Transverse colon (tissue), 4 donors: ENCODE measurements at regions not wholly inside any gene's neighbourhood (a gene's known extent, or its start where the extent isn't known, plus 50 kb on each side); places are given as distances from the start of the nearest gene placed in this dataset.

Source experiments
- DNase-seq: peaks from one replicate; pipeline ENCODE4 v3.0.0-alpha.2; 2019
- H3K27ac ChIP-seq, 4 donors: fragments of 200-600 bp; sonication (generic); 2 replicates each; pipeline ENCODE4 v1.5.1; 2016 to 2018; ENCODE audit warnings: inconsistent platforms in 4 of 4
- H3K27me3 ChIP-seq: fragments of 200-600 bp; sonication (generic); 2 replicates; pipeline ENCODE4 v1.5.1; 2017; ENCODE audit warnings: inconsistent platforms
- H3K36me3 ChIP-seq, 4 donors: fragments of 200-600 bp; sonication (generic); 2 replicates each; pipeline ENCODE4 v1.5.1; 2017 to 2019; ENCODE audit warnings: inconsistent platforms in 4 of 4
- H3K4me1 ChIP-seq, 4 donors: fragments of 200-600 bp; sonication (generic); 2 replicates each; pipeline ENCODE4 v1.5.1; 2017 to 2020; ENCODE audit warnings: inconsistent platforms in 4 of 4
- H3K4me3 ChIP-seq, 4 donors: fragments of 200-600 bp; sonication (generic); 1 replicate in 1 of 4; 2 replicates in 3 of 4; pipeline versions ENCODE4 v1.5.1 to v1.6.1; 2017 to 2019; ENCODE audit warnings: inconsistent platforms in 4 of 4
- H3K9me3 ChIP-seq, 2 donors: fragments of 200-600 bp; sonication (generic); 2 replicates each; pipeline ENCODE4 v1.5.1; 2017 to 2019; ENCODE audit warnings: inconsistent platforms in 2 of 2
- EP300 ChIP-seq: sonication (generic); formaldehyde crosslinking; IDR thresholded peaks from one replicate; pipeline ENCODE4 v1.6.1; 2017; ENCODE audit warnings: antibody characterized with exemption, low read depth
- POLR2A ChIP-seq: fragments of 450-650 bp; IDR thresholded peaks from one replicate; pipeline ENCODE4 v1.6.1; 2016; ENCODE audit warnings: antibody characterized with exemption, mild to moderate bottlenecking, moderate library complexity
- POLR2AphosphoS5 ChIP-seq, 3 donors: sonication (generic); formaldehyde crosslinking; IDR thresholded peaks; one replicate each; pipeline ENCODE4 v1.6.1; 2016; ENCODE audit warnings: antibody characterized with exemption in 3 of 3
- WGBS, 2 donors: methylation state at CpG; one replicate each; pipeline ENCODE4 v1.1.5; 2018; ENCODE audit warnings: low coverage in 1 of 2; 5-methylcytosine and 5-hydroxymethylcytosine counted together
- in situ Hi-C, 4 donors: fragments of 200-750 bp; cut with MboI; loops; one replicate each; pipeline versions ENCODE4 v1.15.0 to v1.15.1; 2017; ENCODE audit warnings: low sequenced_read_pairs in 3 of 4, low pct_ligation_motif_present in 1 of 4, low pct_unique_long_range_greater_than_20kb in 1 of 4
- intact Hi-C: fragments of 100-400 bp; cut with DNase I; formaldehyde crosslinking; loops from one replicate; pipeline ENCODE4 v1.15.1; 2023; ENCODE audit warnings: low total_unique reads
- TF ChIP-seq, protein P1 (sequence below), 5 experiments: fragments of 200-600 bp in 3 of 5; fragments of 450-650 bp in 2 of 5; sonication (generic) in 3 of 5; IDR thresholded peaks; 1 replicate in 2 of 5; 2 replicates in 3 of 5; pipeline ENCODE4 v1.5.1; 2016 to 2017; ENCODE audit warnings: antibody characterized with exemption in 5 of 5, inconsistent platforms in 3 of 5, mild to moderate bottlenecking in 2 of 5, moderate library complexity in 1 of 5

DNA sequence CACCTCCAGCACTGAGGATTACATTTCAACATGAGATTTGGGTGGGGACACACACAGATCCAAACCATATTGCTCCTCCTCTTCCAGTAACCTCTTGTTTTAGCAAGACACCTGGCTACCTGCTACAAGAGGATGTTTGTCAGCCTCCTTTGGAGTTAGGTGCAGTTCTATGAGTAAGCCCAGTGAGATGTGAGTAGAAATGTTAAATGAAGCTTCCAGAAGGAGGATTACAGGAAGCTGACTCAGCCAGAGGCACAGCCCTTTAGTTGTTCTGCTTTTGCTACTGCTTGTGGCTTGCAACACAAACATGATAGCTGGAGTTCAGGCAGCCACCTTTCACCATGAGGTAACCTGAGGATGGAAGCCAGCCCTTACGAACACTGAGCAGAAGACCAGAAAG lies 382.7 kb upstream of the RNF32 start:
- intact Hi-C loops (no loop called here), in situ Hi-C loops (loop anchor here in 1 of 4 donors (25.0 kb wide), 1 partner anchor 104 kb away; no protein-coding TSS in a partner anchor)
- Histone ChIP-seq H3K4me3 (no peak overlapping the region), H3K36me3 (no peaks in the 10 kb centered on the region), H3K4me1 (no peaks in the 10 kb centered on the region), H3K27ac (no peak overlapping the region), H3K27me3 (no peaks in the 10 kb centered on the region), H3K9me3 (no peaks in the 10 kb centered on the region)
- 93% methylated on average over 1 of the region's 1 CpG; no CpG with 5 or more reads in 1 of the 2 donors for WGBS, 2 donors
- no peak for DNase-seq
- no peak for TF ChIP-seq EP300
- TF ChIP-seq, protein P1, sequence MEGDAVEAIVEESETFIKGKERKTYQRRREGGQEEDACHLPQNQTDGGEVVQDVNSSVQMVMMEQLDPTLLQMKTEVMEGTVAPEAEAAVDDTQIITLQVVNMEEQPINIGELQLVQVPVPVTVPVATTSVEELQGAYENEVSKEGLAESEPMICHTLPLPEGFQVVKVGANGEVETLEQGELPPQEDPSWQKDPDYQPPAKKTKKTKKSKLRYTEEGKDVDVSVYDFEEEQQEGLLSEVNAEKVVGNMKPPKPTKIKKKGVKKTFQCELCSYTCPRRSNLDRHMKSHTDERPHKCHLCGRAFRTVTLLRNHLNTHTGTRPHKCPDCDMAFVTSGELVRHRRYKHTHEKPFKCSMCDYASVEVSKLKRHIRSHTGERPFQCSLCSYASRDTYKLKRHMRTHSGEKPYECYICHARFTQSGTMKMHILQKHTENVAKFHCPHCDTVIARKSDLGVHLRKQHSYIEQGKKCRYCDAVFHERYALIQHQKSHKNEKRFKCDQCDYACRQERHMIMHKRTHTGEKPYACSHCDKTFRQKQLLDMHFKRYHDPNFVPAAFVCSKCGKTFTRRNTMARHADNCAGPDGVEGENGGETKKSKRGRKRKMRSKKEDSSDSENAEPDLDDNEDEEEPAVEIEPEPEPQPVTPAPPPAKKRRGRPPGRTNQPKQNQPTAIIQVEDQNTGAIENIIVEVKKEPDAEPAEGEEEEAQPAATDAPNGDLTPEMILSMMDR (IDR thresholded peaks at IDR 0.05): no peak
- TF ChIP-seq POLR2A: no peak
- no peak for TF ChIP-seq POLR2AphosphoS5 (IDR thresholded peaks at IDR 0.05)

GRCh38 chr7:156255635-156256034 lies 384.9 kb upstream of the RNF32 start:
- no peak for TF ChIP-seq POLR2AphosphoS5 (IDR thresholded peaks at IDR 0.05)
- TF ChIP-seq, protein P1 (IDR thresholded peaks at IDR 0.05): no peak

DNA sequence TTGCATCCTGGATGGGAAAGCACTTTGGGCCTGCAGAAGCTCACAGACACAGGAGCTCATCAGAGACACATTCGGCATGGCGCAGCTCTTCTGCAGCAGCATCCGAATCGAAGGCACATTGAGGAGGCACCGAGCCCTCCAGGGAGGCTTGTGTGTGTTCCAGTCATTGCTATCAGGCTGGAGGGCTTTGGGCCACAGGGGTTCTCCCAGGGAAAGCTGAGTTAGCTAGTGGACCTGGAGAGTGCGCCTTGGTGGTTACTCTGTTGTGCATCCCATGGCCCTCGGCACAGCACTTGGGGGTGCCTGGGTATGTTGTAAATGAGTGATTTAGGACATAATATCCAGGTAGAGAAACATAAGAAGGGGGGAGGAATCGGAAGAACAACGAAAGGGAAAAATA lies 388.7 kb upstream of the RNF32 start:
- DNase-seq: no peak
- H3K27ac ChIP-seq: no peak overlapping the region
- no peak overlapping the region for H3K4me3 ChIP-seq
- WGBS, 2 donors: 82 to 84% methylated on average over 3 to 9 of the region's 9 CpGs
- no peak for TF ChIP-seq EP300
- in situ Hi-C loops: loop anchor here in 1 of 4 donors (25.0 kb wide), 1 partner anchor 110 kb away; no protein-coding TSS in a partner anchor
- no peaks in the 10 kb centered on the region for H3K27me3 ChIP-seq
- H3K9me3 ChIP-seq: no peaks in the 10 kb centered on the region
- H3K36me3 ChIP-seq: no peaks in the 10 kb centered on the region
- H3K4me1 ChIP-seq: no peaks in the 10 kb centered on the region
- intact Hi-C loops: no loop called here

More at GRCh38 chr7:156255635-156256034, 384.9 kb upstream of the RNF32 start:
- no peak overlapping the region for H3K4me3 ChIP-seq
- H3K36me3 ChIP-seq: no peaks in the 10 kb centered on the region
- no peak for DNase-seq
- 82 to 89% methylated on average over 5 of the region's 5 CpGs for WGBS, 2 donors
- H3K4me1 ChIP-seq: no peaks in the 10 kb centered on the region
- intact Hi-C loops: no loop called here
- no peaks in the 10 kb centered on the region for H3K27me3 ChIP-seq
- H3K27ac ChIP-seq: no peak overlapping the region
- in situ Hi-C loops: loop anchor here in 1 of 4 donors (25.0 kb wide), 1 partner anchor 107 kb away; no protein-coding TSS in a partner anchor
- H3K9me3 ChIP-seq: no peaks in the 10 kb centered on the region

DNA sequence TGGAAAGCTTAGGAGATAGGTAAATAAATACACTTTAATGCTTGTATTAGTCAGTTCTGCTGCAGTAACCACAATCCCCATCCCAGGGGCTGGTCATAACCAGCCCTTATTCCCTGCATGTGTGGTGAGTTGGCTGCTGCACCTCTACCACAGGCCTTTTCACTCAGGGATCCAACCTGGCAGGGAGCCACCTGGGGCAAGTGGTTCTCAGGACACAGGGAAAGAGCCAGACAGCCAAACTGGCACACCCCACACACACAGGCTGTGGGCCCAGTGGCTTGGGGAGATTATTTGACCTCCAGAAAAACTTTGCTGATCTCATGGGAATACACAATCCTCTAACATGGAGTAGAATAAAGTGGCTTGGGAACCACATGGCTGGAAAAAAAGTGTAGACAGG lies 400.0 kb upstream of the RNF32 start:
- Histone ChIP-seq H3K9me3 (no peaks in the 10 kb centered on the region), H3K36me3 (no peaks in the 10 kb centered on the region), H3K4me1 (no peaks in the 10 kb centered on the region), H3K4me3 (no peak overlapping the region), H3K27ac (no peak overlapping the region), H3K27me3 (no peaks in the 10 kb centered on the region)
- intact Hi-C loops (no loop called here), in situ Hi-C loops (no loop called here)
- TF ChIP-seq POLR2AphosphoS5 (IDR thresholded peaks at IDR 0.05): no peak
- no peak for TF ChIP-seq POLR2A
- TF ChIP-seq, protein P1 (IDR thresholded peaks at IDR 0.05): no peak
- TF ChIP-seq EP300: no peak
- DNase-seq: no peak

DNA sequence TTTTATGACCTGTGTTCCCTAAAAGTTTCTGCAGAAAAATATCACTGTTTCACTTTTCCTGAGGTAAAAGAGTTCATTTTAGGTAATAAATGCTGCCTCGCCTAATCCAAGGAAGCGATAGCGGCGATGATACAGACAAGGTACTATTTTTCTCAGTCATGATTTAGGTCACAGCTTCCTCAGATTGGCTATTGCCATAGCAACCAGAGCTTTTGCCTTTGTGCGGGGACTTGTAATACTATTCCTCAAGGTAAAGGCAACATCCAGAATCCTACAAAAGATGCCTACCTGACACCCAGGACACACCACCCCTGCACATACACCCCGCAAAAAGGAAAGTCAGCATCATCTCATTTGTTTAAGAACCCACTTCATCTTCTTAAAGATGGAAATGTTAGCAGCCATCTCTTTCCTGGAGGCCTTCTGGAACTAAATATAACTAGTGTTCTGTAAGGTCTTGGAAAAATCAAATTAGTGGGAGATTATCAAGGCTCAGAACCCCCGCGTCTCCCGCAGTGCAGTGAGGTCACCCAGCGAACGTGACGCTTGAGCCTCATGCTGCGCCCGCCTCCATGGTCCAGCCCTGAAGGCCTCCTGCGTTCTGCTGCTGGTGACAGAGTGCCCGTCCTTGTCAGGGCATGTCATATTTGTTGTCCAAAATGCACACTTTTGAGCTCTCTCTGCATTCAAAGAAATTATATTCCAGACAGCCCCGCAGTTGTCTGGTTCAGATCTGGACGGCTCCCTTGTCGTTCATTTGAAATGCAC lies 402.0 kb upstream of the RNF32 start:
- TF ChIP-seq POLR2AphosphoS5 (IDR thresholded peaks at IDR 0.05): no peak
- TF ChIP-seq EP300: no peak
- TF ChIP-seq, protein P1 (IDR thresholded peaks at IDR 0.05): no peak
- no peak for TF ChIP-seq POLR2A
- no peaks in the 10 kb centered on the region for H3K27me3 ChIP-seq
- H3K4me3 ChIP-seq: no peak overlapping the region
- no peaks in the 10 kb centered on the region for H3K9me3 ChIP-seq
- DNase-seq: no peak
- in situ Hi-C loops: no loop called here
- intact Hi-C loops: no loop called here
- H3K4me1 ChIP-seq: no peaks in the 10 kb centered on the region
- H3K27ac ChIP-seq: no peak overlapping the region
- no peaks in the 10 kb centered on the region for H3K36me3 ChIP-seq
- 90 to 95% methylated on average over 7 to 19 of the region's 19 CpGs for WGBS, 2 donors
